GM21576 (cell line): ENCODE measurements at regions not wholly inside any gene's neighbourhood (a gene's known extent, or its start where the extent isn't known, plus 50 kb on each side); places are given as distances from the start of the nearest gene placed in this dataset.

Source experiments
- ATAC-seq: cut with Tn5 transposase; IDR thresholded peaks from one replicate; pipeline ENCODE4 v1.9.1; 2021; ENCODE audit warnings: mild to moderate bottlenecking, moderate library complexity; ENCODE audit not compliant: unreplicated experiment

DNA sequence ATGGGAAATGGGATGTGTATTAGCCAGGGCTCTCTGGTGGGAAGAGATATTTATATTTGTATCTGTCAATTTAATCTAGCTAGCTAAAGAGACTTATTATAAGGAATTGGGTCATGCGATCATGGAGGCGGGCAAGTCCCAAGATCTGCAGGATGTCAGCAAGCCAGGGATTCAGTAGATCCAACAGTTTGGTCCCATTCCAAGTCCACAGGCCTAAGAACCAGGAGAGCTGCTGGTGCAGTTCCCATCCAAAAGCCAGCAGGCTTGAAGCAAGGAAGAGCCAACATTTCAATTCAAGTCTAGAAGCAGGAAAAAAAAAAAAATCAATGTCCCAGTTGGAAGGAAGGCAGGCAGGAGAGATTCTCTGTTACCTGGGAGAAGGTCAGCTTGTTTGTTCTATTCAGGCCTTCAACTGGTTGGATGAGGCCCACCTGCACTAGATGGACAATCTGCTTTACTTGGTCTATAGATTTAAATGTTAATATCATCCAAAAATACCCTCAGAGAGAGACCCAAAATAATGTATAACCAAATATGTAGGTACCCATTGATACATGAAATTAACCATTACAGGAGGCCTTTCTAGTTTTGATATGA is 60.7 kb upstream of the BCAT1 start:
- no peak for ATAC-seq

DNA sequence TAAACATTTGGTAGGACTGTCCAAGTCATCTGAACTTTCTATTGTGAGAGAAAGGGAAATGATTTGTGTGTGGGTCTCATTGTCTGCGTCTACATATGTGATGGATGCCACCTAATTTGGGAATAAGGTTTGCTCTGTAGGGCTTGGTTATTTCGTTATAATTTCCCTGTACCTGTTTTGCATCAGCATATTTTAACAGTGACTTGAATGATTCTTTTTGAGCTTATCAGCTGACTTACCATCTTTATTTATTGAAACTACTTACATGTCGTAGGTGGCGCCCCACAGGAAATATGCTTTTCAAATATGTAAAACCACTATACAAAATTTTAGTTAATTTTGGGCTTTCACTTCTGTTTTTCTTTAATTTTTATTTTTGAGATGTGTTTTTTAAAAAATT is 56.5 kb upstream of the BCAT1 start:
- peak; percentile 48 for ATAC-seq

DNA sequence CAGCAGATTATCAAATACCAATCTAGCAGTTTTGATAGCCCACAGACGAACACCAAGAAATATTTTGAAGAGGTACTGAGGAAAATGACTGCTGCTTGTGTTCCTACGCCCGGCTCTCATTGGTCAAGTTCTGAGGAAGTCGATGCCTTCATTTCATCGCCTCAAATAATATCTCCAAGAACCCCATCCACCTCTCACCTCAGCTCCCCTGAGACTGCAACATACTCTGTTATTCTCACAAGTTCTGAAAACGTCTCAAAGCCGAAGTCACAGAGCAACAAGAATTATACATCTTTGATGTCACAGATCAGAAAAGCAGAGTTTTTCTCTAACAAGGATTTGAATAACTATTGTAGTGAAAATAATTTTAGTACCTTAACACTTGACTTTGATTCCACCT is 55.5 kb upstream of the BCAT1 start:
- ATAC-seq = no peak

DNA sequence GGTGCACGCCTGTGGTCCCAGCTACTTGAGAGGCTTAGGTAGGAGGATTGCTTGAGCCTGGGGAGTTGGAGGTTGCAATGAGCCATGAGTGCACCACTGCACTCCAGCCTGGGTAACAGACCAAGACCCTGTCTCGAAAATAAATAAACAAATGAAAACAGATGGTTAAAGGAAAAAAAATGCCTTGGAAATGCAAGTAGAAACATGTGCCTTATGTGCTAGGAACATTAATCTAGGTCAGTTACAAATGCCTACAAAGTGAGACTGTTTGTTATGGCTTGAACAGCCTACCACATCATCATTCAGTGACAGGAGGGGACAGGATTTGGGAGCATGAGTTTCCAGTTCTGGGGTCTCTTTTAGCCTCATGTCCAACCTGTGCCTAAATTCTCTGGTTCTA is 52.4 kb upstream of the BCAT1 start:
- no peak for ATAC-seq
